ENCODE measurements at regions not wholly inside any gene's neighbourhood (a gene's known extent, or its start where the extent isn't known, plus 50 kb on each side); places are given as distances from the start of the nearest gene placed in this dataset.
A peak's percentile ranks its signal among the peaks of the same experiment; 100 is the strongest.
"Not testable (repeated sequence)": the region's sequence is repeated elsewhere in the genome, so short reads cannot be mapped to it uniquely, and the experiment has no call there.

GRCh38 chr21:36247316-36248010, 72.5 kb upstream of the MORC3 start:
- no peak for DNase-seq

DNA sequence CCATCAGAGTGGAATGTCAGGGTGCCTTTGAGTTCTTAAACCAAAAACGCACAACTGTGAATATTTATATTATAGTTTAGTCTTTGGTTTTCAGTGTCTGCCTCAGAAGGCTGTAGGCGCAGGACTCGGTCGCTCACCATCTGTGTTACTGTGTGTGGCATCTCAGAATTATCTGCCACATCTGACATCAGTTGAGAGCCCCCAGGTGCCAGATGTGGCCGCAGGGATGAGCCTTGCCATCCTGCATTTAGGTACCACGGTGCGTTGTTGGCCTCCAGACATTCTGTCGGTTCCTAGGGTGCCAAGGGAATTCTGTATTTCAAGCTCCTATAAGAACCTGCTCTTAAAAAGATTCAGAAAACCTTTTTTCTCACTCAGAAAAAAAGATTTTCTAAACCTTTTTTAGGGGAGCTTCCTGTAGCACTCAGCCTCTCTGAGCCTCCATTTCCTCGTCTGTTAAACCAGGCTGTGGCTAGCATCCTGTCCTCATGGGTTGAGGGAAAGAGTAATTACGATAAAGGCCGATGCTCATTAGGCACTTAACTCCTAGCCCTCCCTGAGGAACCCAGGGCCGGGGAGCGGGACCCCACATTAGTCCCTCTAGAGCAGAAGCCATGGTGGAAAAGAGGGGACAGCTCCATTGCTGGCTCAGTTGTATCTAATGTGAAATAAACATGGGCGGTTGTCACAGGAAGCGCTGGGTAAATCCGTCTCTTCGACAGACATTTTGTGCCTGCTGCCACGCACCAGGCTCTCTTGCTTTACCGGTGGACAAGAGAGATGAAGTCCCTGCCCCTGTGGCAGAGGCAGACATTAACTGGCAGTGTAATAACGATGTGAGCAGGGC, 70.2 kb upstream of the MORC3 start:
- peak in 1 of 2 experiments; percentile 16 for DNase-seq

- DNase-seq, result peak; percentile 67 to 85
These were observed 69.4 kb upstream of the MORC3 start for GRCh38 chr21:36250423-36251075.

DNA sequence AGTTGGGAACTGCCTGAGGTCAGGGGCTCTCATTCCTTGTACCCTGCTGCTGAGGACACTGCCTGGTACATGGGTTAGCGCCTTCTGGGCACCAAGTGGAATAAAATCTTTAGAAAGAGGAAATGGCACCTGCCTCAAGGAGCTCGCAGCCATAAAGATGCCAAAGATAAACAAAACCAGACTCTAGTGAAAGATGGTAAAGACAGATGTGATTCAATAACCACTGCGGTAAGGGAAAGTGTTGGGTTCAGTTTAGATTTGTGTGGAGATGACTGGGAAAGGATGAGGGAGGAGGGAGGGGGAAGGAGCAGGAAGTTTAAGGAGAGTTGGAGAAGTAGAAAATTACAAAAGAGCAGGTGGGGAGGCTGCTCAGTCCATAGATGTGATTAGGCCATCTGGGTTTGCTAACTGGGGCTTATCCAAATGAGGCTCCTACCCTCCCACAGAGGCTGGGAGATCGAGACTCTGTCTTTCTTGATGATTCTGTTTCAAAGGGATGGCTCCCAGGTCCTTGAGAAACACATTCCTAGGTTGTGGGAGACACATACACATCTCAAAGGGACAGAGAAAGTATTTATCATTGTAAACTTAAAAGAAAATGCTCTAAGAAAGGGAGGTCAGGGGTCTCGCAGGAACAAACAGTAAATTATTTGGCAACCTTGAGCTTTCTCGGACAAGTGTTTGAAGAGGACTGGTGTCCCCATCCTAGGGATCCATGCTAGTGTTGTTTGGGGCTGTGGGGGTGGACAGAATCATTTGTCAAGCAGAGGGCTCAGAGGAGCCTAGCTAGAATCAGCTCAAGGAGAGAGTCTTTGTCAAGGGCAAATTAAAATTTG, 65.7 kb upstream of the MORC3 start:
- DNase-seq, result peak; percentile 8 to 67

DNA sequence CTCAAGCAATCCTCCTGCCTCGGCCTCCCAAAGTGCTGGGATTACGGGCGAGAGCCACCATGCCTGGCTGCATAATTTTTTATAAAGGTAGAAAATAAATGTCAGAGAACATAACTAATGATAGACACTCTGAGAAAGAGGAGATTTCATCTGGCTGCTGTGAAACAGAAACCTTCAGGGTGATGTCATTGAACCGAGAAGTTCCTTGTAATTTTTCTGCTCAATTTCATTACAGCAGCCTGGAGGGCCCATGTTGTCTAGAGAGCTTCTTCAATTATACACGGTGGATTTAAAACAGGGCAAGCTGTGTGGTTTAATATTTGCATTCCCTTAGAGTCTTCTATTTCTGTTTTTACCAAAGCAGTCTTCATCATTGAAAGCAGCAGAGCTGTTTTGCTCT, 64.3 kb upstream of the MORC3 start:
- DNase-seq, result no peak

GRCh38 chr21:36257657-36258056, 62.3 kb upstream of the MORC3 start:
- no peak for DNase-seq

GRCh38 chr21:36260030-36260787, 59.8 kb upstream of the MORC3 start:
- DNase-seq, result peak; percentile 19 to 54

- DNase-seq, result no peak
These were observed 59.2 kb upstream of the MORC3 start for GRCh38 chr21:36260802-36261201.

GRCh38 chr21:36261459-36261858, 58.5 kb upstream of the MORC3 start:
- no peak for DNase-seq

GRCh38 chr21:36263797-36264196, 56.2 kb upstream of the MORC3 start:
- DNase-seq, result no peak

DNA sequence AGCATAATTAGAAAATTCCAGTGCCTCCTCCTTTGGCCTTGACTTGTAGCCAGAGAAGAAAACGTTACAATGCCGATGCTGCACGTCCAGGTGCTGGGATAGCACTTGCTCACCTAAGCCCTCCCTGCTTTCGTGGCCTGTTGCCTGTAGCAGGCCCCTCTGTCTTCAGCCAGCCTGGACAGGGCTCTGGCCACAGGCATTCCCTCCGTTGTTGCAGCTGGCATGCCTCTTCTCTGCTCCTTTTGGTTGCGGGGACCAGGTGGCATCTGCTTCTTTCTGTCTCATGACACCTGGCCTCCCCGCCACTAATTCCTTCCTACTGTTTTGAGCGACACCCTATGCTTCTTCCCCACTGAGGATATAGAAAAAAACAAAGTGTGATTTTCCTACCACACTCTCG, 54.6 kb upstream of the MORC3 start:
- peak; percentile 27 to 80 for DNase-seq

- DNase-seq, result not testable (repeated sequence)
These were observed 52.2 kb upstream of the MORC3 start for GRCh38 chr21:36267828-36268227.

DNA sequence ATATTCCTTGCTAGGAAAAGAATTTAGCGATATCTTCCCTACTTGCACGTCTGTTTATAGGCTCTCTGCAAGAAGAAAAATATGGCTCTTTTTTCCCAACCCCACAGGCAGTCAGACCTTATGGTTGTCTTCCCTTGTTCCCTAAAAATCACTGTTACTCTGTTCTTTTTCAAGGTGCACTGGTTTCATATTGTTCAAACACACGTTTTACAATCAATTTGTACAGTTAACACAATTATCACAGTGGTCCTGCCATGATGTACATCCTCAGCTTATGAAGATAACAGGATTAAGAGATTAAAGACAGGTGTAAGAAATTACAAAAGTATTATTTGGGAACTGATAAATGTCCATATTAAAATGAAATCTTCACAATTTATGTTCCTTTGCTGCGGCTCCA, 51.7 kb upstream of the MORC3 start:
- not testable (repeated sequence) for DNase-seq

All from NCI-H524 (cell line).